OCI-LY7 (cell line): ENCODE measurements at regions not wholly inside any gene's neighbourhood (a gene's known extent, or its start where the extent isn't known, plus 50 kb on each side); places are given as distances from the start of the nearest gene placed in this dataset.

Experiments
- BruUV-seq: library from RNA; stranded (reverse); fragments of 400-500 nt; replicated peaks from 2 replicates; lab custom pipeline; 2021; lab: Mats Ljungman, UMichigan
- CTCF ChIA-PET: fragments of 300-600 bp; sonication (Branson Sonifier 250); formaldehyde crosslinking; loops from one replicate; lab custom pipeline; 2022; ENCODE audit warnings: antibody characterized with exemption; ENCODE audit not compliant: unreplicated experiment; lab: Charles Lee
- POLR2A ChIA-PET: fragments of 300-600 bp; sonication (Branson Sonifier 250); formaldehyde crosslinking; loops from one replicate; lab custom pipeline; 2022; ENCODE audit warnings: antibody characterized with exemption; lab: Charles Lee
- DNase-seq: peaks from one replicate; pipeline ENCODE4 v3.0.0-alpha.2; 2015; ENCODE audit warnings: low spot score
- H2AFZ ChIP-seq: fragments of 200-600 bp; sonication (generic), shearing (Covaris generic); 2 replicates; pipeline ENCODE4 v1.6.1; 2014; ENCODE audit warnings: mild to moderate bottlenecking, antibody characterized with exemption, low read length, moderate library complexity
- H3K27ac ChIP-seq: fragments of 200-600 bp; sonication (generic); 2 replicates; pipeline ENCODE4 v1.5.1; 2014; ENCODE audit warnings: mixed run types, low read depth, mild to moderate bottlenecking, moderate library complexity, low read length, inconsistent platforms; ENCODE audit not compliant: poor library complexity, severe bottlenecking
- H3K36me3 ChIP-seq: fragments of 200-600 bp; sonication (generic); 2 replicates; pipeline ENCODE4 v1.6.1; 2014; ENCODE audit warnings: mild to moderate bottlenecking, antibody characterized with exemption, low read length, moderate library complexity, mixed read lengths; ENCODE audit not compliant: insufficient read depth
- H3K4me1 ChIP-seq: fragments of 200-600 bp; sonication (generic); 2 replicates; pipeline ENCODE4 v1.5.1; 2014; ENCODE audit warnings: mild to moderate bottlenecking, low read length; ENCODE audit not compliant: insufficient read depth, poor library complexity, severe bottlenecking
- H3K4me2 ChIP-seq: fragments of 200-600 bp; sonication (generic); 2 replicates; pipeline ENCODE4 v1.6.1; 2014; ENCODE audit warnings: mild to moderate bottlenecking, low read length
- H3K4me3 ChIP-seq: fragments of 200-600 bp; sonication (generic); 2 replicates; pipeline ENCODE4 v1.5.1; 2014; ENCODE audit warnings: mild to moderate bottlenecking, low read depth, low read length; ENCODE audit not compliant: poor library complexity, severe bottlenecking
- H3K79me2 ChIP-seq: fragments of 200-600 bp; sonication (generic); 2 replicates; pipeline ENCODE4 v1.6.1; 2016; ENCODE audit warnings: low read depth, mild to moderate bottlenecking, low read length, moderate library complexity, mixed read lengths; ENCODE audit not compliant: insufficient read depth
- H3K9me2 ChIP-seq: fragments of 200-600 bp; sonication (generic); 2 replicates; pipeline ENCODE4 v1.6.1; 2016; ENCODE audit warnings: mild to moderate bottlenecking, low read length, mixed read lengths; ENCODE audit not compliant: insufficient read depth
- H3K9me3 ChIP-seq: fragments of 200-600 bp; sonication (generic); 2 replicates; pipeline ENCODE4 v1.6.1; 2014; ENCODE audit warnings: mild to moderate bottlenecking, mixed run types, low read length, mixed read lengths
- H4K20me1 ChIP-seq: fragments of 200-600 bp; sonication (generic); 2 replicates; pipeline ENCODE4 v1.6.1; 2014; ENCODE audit warnings: mild to moderate bottlenecking, antibody characterized with exemption, low read length, moderate library complexity, mixed read lengths; ENCODE audit not compliant: insufficient read depth
- EZH2phosphoT487 ChIP-seq: fragments of 200-600 bp; sonication (generic); IDR thresholded peaks from 2 replicates; pipeline ENCODE4 v1.6.1; 2018; ENCODE audit warnings: low read depth, borderline replicate concordance, mild to moderate bottlenecking, mixed run types, antibody characterized with exemption, low read length, moderate library complexity, mixed read lengths
- intact Hi-C: fragments of 100-400 bp; cut with micrococcal nuclease; formaldehyde crosslinking; loops from one replicate; pipeline ENCODE4 v1.10.0; 2022; ENCODE audit not compliant: unreplicated experiment
- TF ChIP-seq, protein P1 (sequence below): fragments of 200-600 bp; sonication (generic); conservative IDR thresholded peaks from 2 replicates; pipeline ENCODE4 v1.5.1; 2014; ENCODE audit warnings: mild to moderate bottlenecking, antibody characterized with exemption, low read length, moderate library complexity, mixed read lengths

DNA sequence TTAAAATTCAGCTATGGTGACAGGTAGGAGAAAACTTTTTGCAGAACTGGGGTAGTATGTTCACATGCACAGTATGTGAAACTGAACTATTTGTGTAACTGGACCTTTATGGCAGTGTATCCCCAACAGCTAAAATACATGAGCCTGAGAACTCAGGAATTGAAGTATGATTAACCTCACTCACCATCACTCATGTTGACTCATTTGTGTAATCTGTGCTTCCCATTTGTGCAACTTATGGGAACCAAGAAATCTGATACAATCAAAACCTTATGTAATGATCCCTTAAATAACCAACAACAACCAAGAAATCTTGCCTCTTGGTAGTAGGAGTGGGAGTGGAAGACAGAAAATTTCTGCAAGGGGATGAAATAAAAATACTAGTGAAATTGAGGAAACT, 674.9 kb downstream of the HDGFL1 start:
- Histone ChIP-seq H3K27ac (no peak overlapping the region), H3K4me3 (no peak overlapping the region), H3K9me3 (no peaks in the 10 kb centered on the region), H3K9me2 (no peaks in the 10 kb centered on the region), H2AFZ (no peak overlapping the region), H3K36me3 (no peaks in the 10 kb centered on the region), H3K4me1 (no peaks in the 10 kb centered on the region), H3K4me2 (no peak overlapping the region), H4K20me1 (no peaks in the 10 kb centered on the region), H3K79me2 (no peaks in the 10 kb centered on the region)
- CTCF ChIA-PET: no interaction called here
- DNase-seq: no peak
- POLR2A ChIA-PET: no interaction called here
- TF ChIP-seq, protein P1, sequence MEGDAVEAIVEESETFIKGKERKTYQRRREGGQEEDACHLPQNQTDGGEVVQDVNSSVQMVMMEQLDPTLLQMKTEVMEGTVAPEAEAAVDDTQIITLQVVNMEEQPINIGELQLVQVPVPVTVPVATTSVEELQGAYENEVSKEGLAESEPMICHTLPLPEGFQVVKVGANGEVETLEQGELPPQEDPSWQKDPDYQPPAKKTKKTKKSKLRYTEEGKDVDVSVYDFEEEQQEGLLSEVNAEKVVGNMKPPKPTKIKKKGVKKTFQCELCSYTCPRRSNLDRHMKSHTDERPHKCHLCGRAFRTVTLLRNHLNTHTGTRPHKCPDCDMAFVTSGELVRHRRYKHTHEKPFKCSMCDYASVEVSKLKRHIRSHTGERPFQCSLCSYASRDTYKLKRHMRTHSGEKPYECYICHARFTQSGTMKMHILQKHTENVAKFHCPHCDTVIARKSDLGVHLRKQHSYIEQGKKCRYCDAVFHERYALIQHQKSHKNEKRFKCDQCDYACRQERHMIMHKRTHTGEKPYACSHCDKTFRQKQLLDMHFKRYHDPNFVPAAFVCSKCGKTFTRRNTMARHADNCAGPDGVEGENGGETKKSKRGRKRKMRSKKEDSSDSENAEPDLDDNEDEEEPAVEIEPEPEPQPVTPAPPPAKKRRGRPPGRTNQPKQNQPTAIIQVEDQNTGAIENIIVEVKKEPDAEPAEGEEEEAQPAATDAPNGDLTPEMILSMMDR: no peak
- no peak for TF ChIP-seq EZH2phosphoT487
- intact Hi-C loops: no loop called here
- BruUV-seq: no TSS peak

DNA sequence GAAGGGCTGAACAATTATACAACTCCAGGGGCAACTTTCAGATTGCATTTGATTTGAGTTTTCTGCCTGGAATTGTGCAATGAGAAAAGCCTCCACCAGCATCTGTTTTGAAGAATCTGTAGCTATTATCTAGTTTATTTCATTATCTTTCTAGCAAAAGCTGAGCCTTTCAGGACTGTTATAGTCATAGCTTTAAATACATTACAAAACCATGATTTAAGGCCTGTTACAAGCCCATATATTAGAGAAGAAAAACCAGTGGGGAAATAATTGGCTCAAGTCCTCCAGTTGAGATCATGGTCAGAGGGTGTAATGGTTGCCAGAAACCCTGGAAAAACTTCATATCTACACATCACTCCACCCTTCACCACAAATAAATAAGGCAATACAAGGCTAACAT, 676.2 kb downstream of the HDGFL1 start:
- BruUV-seq: no TSS peak
- CTCF ChIA-PET: no interaction called here
- H3K4me2 ChIP-seq: no peak overlapping the region

GRCh38 chr6:23246896-23247295, 677.5 kb downstream of the HDGFL1 start:
- Histone ChIP-seq H3K36me3 (no peaks in the 10 kb centered on the region), H3K4me1 (no peaks in the 10 kb centered on the region), H3K4me3 (no peak overlapping the region), H3K79me2 (no peaks in the 10 kb centered on the region), H4K20me1 (no peaks in the 10 kb centered on the region), H2AFZ (no peak overlapping the region), H3K4me2 (no peak overlapping the region), H3K27ac (no peak overlapping the region), H3K9me3 (no peaks in the 10 kb centered on the region), H3K9me2 (no peaks in the 10 kb centered on the region)
- no peak for TF ChIP-seq EZH2phosphoT487
- TF ChIP-seq, protein P1: no peak
- POLR2A ChIA-PET: no interaction called here
- no peak for DNase-seq
- BruUV-seq: no TSS peak
- CTCF ChIA-PET: no interaction called here
- intact Hi-C loops: no loop called here

More for the DNA sequence above, 676.2 kb downstream of the HDGFL1 start:
- TF ChIP-seq EZH2phosphoT487: no peak
- TF ChIP-seq, protein P1: no peak
- intact Hi-C loops: no loop called here
- H3K27ac ChIP-seq: no peak overlapping the region
- no peak overlapping the region for H3K4me3 ChIP-seq
- no peaks in the 10 kb centered on the region for H3K9me3 ChIP-seq
- POLR2A ChIA-PET: no interaction called here
- no peaks in the 10 kb centered on the region for H3K4me1 ChIP-seq
- H3K79me2 ChIP-seq: no peaks in the 10 kb centered on the region
- no peaks in the 10 kb centered on the region for H3K36me3 ChIP-seq
- no peak overlapping the region for H2AFZ ChIP-seq
- DNase-seq: no peak
- H4K20me1 ChIP-seq: no peaks in the 10 kb centered on the region
- no peaks in the 10 kb centered on the region for H3K9me2 ChIP-seq
